ENCODE measurements at regions not wholly inside any gene's neighbourhood (a gene's known extent, or its start where the extent isn't known, plus 50 kb on each side); places are given as distances from the start of the nearest gene placed in this dataset.

DNA sequence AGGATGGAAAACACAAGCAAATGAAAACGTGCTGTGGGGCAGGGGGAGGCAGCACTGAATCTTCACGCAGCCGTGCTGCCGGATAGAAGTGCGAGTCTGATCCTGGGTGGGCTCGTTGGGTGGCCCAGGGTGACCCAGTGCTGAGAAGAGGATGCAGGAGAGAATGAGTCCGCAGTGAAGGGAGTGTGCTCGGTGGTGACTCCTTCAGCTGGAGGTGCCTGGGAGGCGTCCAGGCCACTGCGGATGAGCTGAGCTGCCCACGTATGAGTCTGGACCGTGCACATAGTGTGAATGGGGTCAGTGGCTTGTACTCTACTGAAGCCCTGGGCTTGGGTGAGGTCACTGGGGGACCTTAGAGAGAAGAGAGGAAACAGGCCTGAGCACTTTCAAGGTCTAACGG lies 190.0 kb upstream of the MGMT start:
- Histone ChIP-seq H3K79me2 (ENCODE audit: control insufficient read depth, insufficient read depth, low read length) (no peaks in the 10 kb centered on the region), H3K9me3 (replicated peaks; ENCODE audit: control insufficient read depth, insufficient read depth, low read depth, low read length) (no peaks in the 10 kb centered on the region), H3K9ac (ENCODE audit: insufficient read depth in 1 of 2, low read depth in 2 of 2, low read length in 2 of 2) (no peak overlapping the region), H3K27ac (ENCODE audit: extremely low read depth, low read depth, low read length) (no peak overlapping the region), H4K20me1 (replicated peaks; ENCODE audit: control insufficient read depth, insufficient read depth, low read length) (no peaks in the 10 kb centered on the region; the same call in 1 of the 2 replicates), H3K36me3 (ENCODE audit: control insufficient read depth, insufficient read depth, low read length) (no peaks in the 10 kb centered on the region), H3K4me3 (no peak overlapping the region), H3K4me2 (ENCODE audit: insufficient read depth, low read length) (no peak overlapping the region), H3K4me1 (replicated peaks in 1 of 2; ENCODE audit: control insufficient read depth in 2 of 2, insufficient read depth in 2 of 2, low read length in 2 of 2) (no peaks in the 10 kb centered on the region), H3K27me3 (ENCODE audit: control insufficient read depth in 2 of 2, insufficient read depth in 2 of 2, low read length in 2 of 2) (peaks cover 0 to 6% of the 10 kb centered on the region in 2 experiments; a peak in 2 of 5 replicates), H2AFZ (ENCODE audit: low read depth, low read length) (no peak overlapping the region), H3K9me1 (ENCODE audit: control insufficient read depth, insufficient read depth, low read length) (no peaks in the 10 kb centered on the region)
- in situ Hi-C loops (cut with MboI) = no loop called here
- no peak for DNase-seq (ENCODE audit: extremely low read depth in 1 of 4, low spot score in 3 of 4)
- no peak for ATAC-seq
- FAIRE-seq = no peak
- WGBS (ENCODE audit: insufficient coverage, low coverage, missing lambda C conversion rate) = 0% methylated on average over 8 of the region's 13 CpGs
- ChIA-PET CTCF (ENCODE audit: low intra/inter-chr PET ratio) (no interaction called here), POLR2A (no interaction called here)
- intact Hi-C loops (cut with micrococcal nuclease) = no loop called here
- BruUV-seq (replicated peaks) = no TSS peak
- TF ChIP-seq MEF2D (tag; conservative IDR thresholded peaks at IDR 0.05; ENCODE audit: low read depth) (no peak), HSF4 (CRISPR knock-in tag; IDR thresholded peaks at IDR 0.05; ENCODE audit: borderline replicate concordance) (no peak), FOSL1 (tag; conservative IDR thresholded peaks at IDR 0.05) (no peak), SMARCC2 (IDR thresholded peaks at IDR 0.05; ENCODE audit: low read depth) (no peak), HMGN3 (IDR thresholded peaks at IDR 0.05; ENCODE audit: borderline replicate concordance, extremely low read depth, insufficient read length, low read depth, low read length) (no peak), NCOA4 (IDR thresholded peaks at IDR 0.05; ENCODE audit: partially characterized antibody) (no peak), CBX8 (IDR thresholded peaks at IDR 0.05; ENCODE audit: borderline replicate concordance, extremely low read depth, low read depth, low read length, poor library complexity, severe bottlenecking) (no peak), ETS2 (tag; IDR thresholded peaks at IDR 0.05; ENCODE audit: borderline replicate concordance, poor library complexity, severe bottlenecking) (no peak), CHD4 (IDR thresholded peaks at IDR 0.05; ENCODE audit: insufficient read depth, insufficient replicate concordance, low read depth, low read length, poor library complexity, severe bottlenecking) (no peak)
- TF ChIP-seq, protein P1, sequence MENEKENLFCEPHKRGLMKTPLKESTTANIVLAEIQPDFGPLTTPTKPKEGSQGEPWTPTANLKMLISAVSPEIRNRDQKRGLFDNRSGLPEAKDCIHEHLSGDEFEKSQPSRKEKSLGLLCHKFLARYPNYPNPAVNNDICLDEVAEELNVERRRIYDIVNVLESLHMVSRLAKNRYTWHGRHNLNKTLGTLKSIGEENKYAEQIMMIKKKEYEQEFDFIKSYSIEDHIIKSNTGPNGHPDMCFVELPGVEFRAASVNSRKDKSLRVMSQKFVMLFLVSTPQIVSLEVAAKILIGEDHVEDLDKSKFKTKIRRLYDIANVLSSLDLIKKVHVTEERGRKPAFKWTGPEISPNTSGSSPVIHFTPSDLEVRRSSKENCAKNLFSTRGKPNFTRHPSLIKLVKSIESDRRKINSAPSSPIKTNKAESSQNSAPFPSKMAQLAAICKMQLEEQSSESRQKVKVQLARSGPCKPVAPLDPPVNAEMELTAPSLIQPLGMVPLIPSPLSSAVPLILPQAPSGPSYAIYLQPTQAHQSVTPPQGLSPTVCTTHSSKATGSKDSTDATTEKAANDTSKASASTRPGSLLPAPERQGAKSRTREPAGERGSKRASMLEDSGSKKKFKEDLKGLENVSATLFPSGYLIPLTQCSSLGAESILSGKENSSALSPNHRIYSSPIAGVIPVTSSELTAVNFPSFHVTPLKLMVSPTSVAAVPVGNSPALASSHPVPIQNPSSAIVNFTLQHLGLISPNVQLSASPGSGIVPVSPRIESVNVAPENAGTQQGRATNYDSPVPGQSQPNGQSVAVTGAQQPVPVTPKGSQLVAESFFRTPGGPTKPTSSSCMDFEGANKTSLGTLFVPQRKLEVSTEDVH (IDR thresholded peaks at IDR 0.05; ENCODE audit: low read depth, partially characterized antibody) = no peak
- TF ChIP-seq, protein P2, sequence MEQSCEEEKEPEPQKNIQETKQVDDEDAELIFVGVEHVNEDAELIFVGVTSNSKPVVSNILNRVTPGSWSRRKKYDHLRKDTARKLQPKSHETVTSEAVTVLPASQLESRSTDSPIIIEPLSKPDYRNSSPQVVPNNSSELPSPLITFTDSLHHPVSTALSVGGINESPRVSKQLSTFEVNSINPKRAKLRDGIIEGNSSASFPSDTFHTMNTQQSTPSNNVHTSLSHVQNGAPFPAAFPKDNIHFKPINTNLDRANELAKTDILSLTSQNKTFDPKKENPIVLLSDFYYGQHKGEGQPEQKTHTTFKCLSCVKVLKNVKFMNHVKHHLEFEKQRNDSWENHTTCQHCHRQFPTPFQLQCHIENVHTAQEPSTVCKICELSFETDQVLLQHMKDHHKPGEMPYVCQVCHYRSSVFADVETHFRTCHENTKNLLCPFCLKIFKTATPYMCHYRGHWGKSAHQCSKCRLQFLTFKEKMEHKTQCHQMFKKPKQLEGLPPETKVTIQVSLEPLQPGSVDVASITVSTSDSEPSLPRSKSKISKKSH (CRISPR knock-in tag; IDR thresholded peaks at IDR 0.05) = no peak
- TF ChIP-seq, protein P3, sequence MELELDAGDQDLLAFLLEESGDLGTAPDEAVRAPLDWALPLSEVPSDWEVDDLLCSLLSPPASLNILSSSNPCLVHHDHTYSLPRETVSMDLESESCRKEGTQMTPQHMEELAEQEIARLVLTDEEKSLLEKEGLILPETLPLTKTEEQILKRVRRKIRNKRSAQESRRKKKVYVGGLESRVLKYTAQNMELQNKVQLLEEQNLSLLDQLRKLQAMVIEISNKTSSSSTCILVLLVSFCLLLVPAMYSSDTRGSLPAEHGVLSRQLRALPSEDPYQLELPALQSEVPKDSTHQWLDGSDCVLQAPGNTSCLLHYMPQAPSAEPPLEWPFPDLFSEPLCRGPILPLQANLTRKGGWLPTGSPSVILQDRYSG (tag; conservative IDR thresholded peaks at IDR 0.05; ENCODE audit: low read depth) = no peak
- TF ChIP-seq, protein P4, sequence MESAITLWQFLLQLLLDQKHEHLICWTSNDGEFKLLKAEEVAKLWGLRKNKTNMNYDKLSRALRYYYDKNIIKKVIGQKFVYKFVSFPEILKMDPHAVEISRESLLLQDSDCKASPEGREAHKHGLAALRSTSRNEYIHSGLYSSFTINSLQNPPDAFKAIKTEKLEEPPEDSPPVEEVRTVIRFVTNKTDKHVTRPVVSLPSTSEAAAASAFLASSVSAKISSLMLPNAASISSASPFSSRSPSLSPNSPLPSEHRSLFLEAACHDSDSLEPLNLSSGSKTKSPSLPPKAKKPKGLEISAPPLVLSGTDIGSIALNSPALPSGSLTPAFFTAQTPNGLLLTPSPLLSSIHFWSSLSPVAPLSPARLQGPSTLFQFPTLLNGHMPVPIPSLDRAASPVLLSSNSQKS (CRISPR knock-in tag; IDR thresholded peaks at IDR 0.05) = no peak
- TF ChIP-seq, protein P5, sequence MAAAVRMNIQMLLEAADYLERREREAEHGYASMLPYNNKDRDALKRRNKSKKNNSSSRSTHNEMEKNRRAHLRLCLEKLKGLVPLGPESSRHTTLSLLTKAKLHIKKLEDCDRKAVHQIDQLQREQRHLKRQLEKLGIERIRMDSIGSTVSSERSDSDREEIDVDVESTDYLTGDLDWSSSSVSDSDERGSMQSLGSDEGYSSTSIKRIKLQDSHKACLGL (CRISPR knock-in tag; IDR thresholded peaks at IDR 0.05; ENCODE audit: borderline replicate concordance, poor library complexity, severe bottlenecking) = no peak

Measured in K562 (cell line).